HG02870 (cell line): ENCODE measurements at regions not wholly inside any gene's neighbourhood (a gene's known extent, or its start where the extent isn't known, plus 50 kb on each side); places are given as distances from the start of the nearest gene placed in this dataset.
"Not testable (repeated sequence)": the region's sequence is repeated elsewhere in the genome, so short reads cannot be mapped to it uniquely, and the experiment has no call there.

Source experiments
- ATAC-seq: cut with Tn5 transposase; IDR thresholded peaks from one replicate; pipeline ENCODE4 v1.9.1; 2021; ENCODE audit warnings: mild to moderate bottlenecking, moderate library complexity; ENCODE audit not compliant: unreplicated experiment

- ATAC-seq: no peak
Measured at GRCh38 chr2:5549771-5550170, 142.4 kb upstream of the SOX11 start.

- ATAC-seq: no peak
Measured at GRCh38 chr2:5555636-5556035, 136.5 kb upstream of the SOX11 start.

- no peak for ATAC-seq
Measured at GRCh38 chr2:5561006-5561405, 131.2 kb upstream of the SOX11 start.

- no peak for ATAC-seq
Measured at GRCh38 chr2:5562426-5562825, 129.8 kb upstream of the SOX11 start.

- ATAC-seq: no peak
Measured at GRCh38 chr2:5562865-5563264, 129.3 kb upstream of the SOX11 start.

GRCh38 chr2:5563411-5563810 is 128.8 kb upstream of the SOX11 start:
- no peak for ATAC-seq

GRCh38 chr2:5569256-5569655 is 122.9 kb upstream of the SOX11 start:
- ATAC-seq: no peak

- ATAC-seq: no peak
Measured at GRCh38 chr2:5576015-5576414, 116.2 kb upstream of the SOX11 start.

GRCh38 chr2:5587766-5588165 is 104.4 kb upstream of the SOX11 start:
- ATAC-seq: no peak

- ATAC-seq: no peak
Measured at GRCh38 chr2:5588601-5589000, 103.6 kb upstream of the SOX11 start.

- no peak for ATAC-seq
Measured at GRCh38 chr2:5589183-5589582, 103.0 kb upstream of the SOX11 start.

- no peak for ATAC-seq
Measured at GRCh38 chr2:5590886-5591285, 101.3 kb upstream of the SOX11 start.

GRCh38 chr2:5592916-5593315 is 99.3 kb upstream of the SOX11 start:
- ATAC-seq: no peak

GRCh38 chr2:5594249-5594695 is 97.9 kb upstream of the SOX11 start:
- ATAC-seq: no peak

- ATAC-seq: no peak
Measured at GRCh38 chr2:5596868-5597267, 95.3 kb upstream of the SOX11 start.

GRCh38 chr2:5598156-5598555 is 94.0 kb upstream of the SOX11 start:
- ATAC-seq: no peak

- no peak for ATAC-seq
Measured at GRCh38 chr2:5609201-5609600, 83.0 kb upstream of the SOX11 start.

GRCh38 chr2:5612666-5613065 is 79.5 kb upstream of the SOX11 start:
- ATAC-seq: no peak

GRCh38 chr2:5616019-5616418 is 76.2 kb upstream of the SOX11 start:
- ATAC-seq: no peak

- ATAC-seq: no peak
Measured at GRCh38 chr2:5617358-5617757, 74.8 kb upstream of the SOX11 start.

- no peak for ATAC-seq
Measured at GRCh38 chr2:5617796-5618195, 74.4 kb upstream of the SOX11 start.

- no peak for ATAC-seq
Measured at GRCh38 chr2:5618271-5618670, 73.9 kb upstream of the SOX11 start.

GRCh38 chr2:5625556-5626065 is 66.6 kb upstream of the SOX11 start:
- not testable (repeated sequence) for ATAC-seq

- ATAC-seq: not testable (repeated sequence)
Measured at GRCh38 chr2:5628484-5628883, 63.7 kb upstream of the SOX11 start.
